ENCODE measurements at regions not wholly inside any gene's neighbourhood (a gene's known extent, or its start where the extent isn't known, plus 50 kb on each side); places are given as distances from the start of the nearest gene placed in this dataset.

DNA sequence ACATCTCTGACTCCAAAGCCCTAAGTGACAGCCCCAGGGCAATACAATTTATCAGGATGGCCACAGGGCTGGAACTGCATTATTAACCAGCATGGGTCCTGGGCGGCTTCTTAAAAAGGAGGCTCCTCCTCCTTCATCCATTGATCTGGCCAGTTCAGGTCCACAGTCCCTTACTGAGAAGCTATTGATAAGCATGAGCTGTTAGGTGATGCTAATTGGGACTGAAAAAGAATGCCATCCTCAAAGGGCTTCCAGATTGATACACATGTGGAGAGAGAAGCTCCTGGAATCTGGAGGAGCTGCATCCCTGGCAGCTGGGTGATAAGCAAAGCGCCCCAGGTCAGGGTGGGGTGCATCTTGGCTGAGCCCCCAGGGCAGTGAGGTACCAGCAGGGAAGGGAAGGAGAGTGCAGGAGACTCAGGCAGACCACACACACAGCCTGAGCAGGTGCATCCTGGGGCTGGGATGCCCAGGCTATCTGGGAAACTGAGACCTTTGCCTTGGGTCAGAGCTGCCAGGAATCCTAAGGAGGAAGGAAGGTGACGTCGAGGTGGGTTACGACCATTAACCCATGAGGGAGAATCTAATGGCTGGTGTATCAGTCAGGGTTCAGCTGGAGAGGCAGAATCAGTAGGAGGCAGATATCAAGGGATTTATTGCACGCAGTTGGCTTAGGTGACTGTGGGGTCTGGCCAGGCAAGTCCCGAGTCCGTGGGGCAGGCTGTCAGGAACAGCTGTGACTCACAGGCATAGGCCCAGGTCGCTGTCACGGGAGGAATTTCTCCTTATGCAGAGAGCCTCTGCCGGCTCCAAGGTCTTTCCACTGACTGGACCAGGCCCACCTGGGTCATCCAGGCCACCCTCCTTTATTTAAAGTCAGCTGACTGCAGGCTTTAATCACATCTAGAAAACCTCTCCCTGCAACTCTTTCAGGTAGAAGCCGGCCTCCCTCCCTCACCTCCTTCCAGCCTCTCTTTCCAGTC, 261.2 kb downstream of the BMP7 start:
- Mint-ChIP-seq H3K27me3 (ENCODE audit: low read depth) (peaks cover 47% of the 10 kb centered on the region), H3K9me3 (no peaks in the 10 kb centered on the region), H3K4me3 (no peak overlapping the region), H3K27ac (ENCODE audit: unreplicated experiment) (no peak overlapping the region), H3K4me1 (peaks cover 18% of the 10 kb centered on the region), H3K36me3 (ENCODE audit: low read depth) (no peaks in the 10 kb centered on the region)
- no peak for DNase-seq (ENCODE audit: low read depth, low spot score)
- TF ChIP-seq CTCF (conservative IDR thresholded peaks at IDR 0.05) = no peak

- H3K4me1 Mint-ChIP-seq = peaks cover 18% of the 10 kb centered on the region
- H3K36me3 Mint-ChIP-seq (ENCODE audit: low read depth) = no peaks in the 10 kb centered on the region
- H3K27me3 Mint-ChIP-seq (ENCODE audit: low read depth) = peaks cover 47% of the 10 kb centered on the region
- no peak overlapping the region for H3K4me3 Mint-ChIP-seq
- H3K9me3 Mint-ChIP-seq = no peaks in the 10 kb centered on the region
- no peak for TF ChIP-seq CTCF (conservative IDR thresholded peaks at IDR 0.05)
- no peak for DNase-seq (ENCODE audit: low read depth, low spot score)
- no peak overlapping the region for H3K27ac Mint-ChIP-seq (ENCODE audit: unreplicated experiment)
Observed at GRCh38 chr20:57006411-57007170, 259.9 kb downstream of the BMP7 start.

GRCh38 chr20:57007171-57007540, 259.3 kb downstream of the BMP7 start:
- Mint-ChIP-seq H3K9me3 (no peaks in the 10 kb centered on the region), H3K27me3 (ENCODE audit: low read depth) (peaks cover 46% of the 10 kb centered on the region), H3K27ac (ENCODE audit: unreplicated experiment) (no peak overlapping the region), H3K4me1 (peaks cover 18% of the 10 kb centered on the region), H3K36me3 (ENCODE audit: low read depth) (no peaks in the 10 kb centered on the region), H3K4me3 (no peak overlapping the region)
- TF ChIP-seq CTCF (conservative IDR thresholded peaks at IDR 0.05) = no peak
- no peak for DNase-seq (ENCODE audit: low read depth, low spot score)

DNA sequence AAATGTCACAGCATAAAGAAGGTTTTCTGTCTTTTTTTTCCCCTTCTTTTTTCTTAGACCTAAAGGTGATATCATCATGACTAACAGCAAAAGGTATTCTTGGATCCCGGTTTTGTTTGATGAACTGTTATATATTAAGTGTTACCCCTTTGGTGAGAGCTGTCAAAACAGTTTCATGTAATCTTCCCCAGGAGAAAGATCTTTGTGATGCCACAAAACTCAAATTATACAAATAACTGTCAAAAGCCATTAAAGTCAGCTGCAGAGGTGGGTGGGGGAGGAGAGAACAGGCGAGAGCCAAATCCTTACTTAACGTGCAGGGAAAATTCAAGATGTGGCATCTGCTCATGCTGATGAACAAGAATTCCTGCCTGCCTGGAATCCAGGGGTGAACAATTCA, 258.2 kb downstream of the BMP7 start:
- no peak overlapping the region for H3K4me3 Mint-ChIP-seq
- H3K27me3 Mint-ChIP-seq (ENCODE audit: low read depth) = peaks cover 40% of the 10 kb centered on the region
- peaks cover 18% of the 10 kb centered on the region for H3K4me1 Mint-ChIP-seq
- no peak overlapping the region for H3K27ac Mint-ChIP-seq (ENCODE audit: unreplicated experiment)
- no peaks in the 10 kb centered on the region for H3K9me3 Mint-ChIP-seq
- DNase-seq (ENCODE audit: low read depth, low spot score) = no peak
- TF ChIP-seq CTCF (conservative IDR thresholded peaks at IDR 0.05) = no peak
- H3K36me3 Mint-ChIP-seq (ENCODE audit: low read depth) = no peaks in the 10 kb centered on the region

- H3K4me1 Mint-ChIP-seq = peaks cover 28% of the 10 kb centered on the region
- peaks cover 39% of the 10 kb centered on the region for H3K27me3 Mint-ChIP-seq (ENCODE audit: low read depth)
- H3K36me3 Mint-ChIP-seq (ENCODE audit: low read depth) = no peaks in the 10 kb centered on the region
- H3K9me3 Mint-ChIP-seq = no peaks in the 10 kb centered on the region
- TF ChIP-seq CTCF (conservative IDR thresholded peaks at IDR 0.05) = no peak
- no peak overlapping the region for H3K4me3 Mint-ChIP-seq
- DNase-seq (ENCODE audit: low read depth, low spot score) = no peak
- no peak overlapping the region for H3K27ac Mint-ChIP-seq (ENCODE audit: unreplicated experiment)
Observed at GRCh38 chr20:57009355-57009754, 257.1 kb downstream of the BMP7 start.
